Lung (tissue), 11 donors: ENCODE measurements at regions not wholly inside any gene's neighbourhood (a gene's known extent, or its start where the extent isn't known, plus 50 kb on each side); places are given as distances from the start of the nearest gene placed in this dataset.

ENCODE experiments used
- ATAC-seq: fragments of 200-7000 bp; cut with Tn5 transposase; one replicate; pipeline ENCODE4 v1.9.1; 2020; ENCODE audit warnings: moderate number of reproducible peaks; ENCODE audit not compliant: insufficient read depth, low FRiP score
- DNase-seq, 3 donors: peaks; one replicate each; pipeline ENCODE4 v3.0.0-alpha.2; 2013 to 2017
- H3K27ac ChIP-seq, 2 donors: one replicate each; pipeline ENCODE4 v1.5.1; 2013; ENCODE audit warnings: mild to moderate bottlenecking in 2 of 2, moderate library complexity in 2 of 2, control low read depth in 1 of 2, inconsistent platforms in 1 of 2, low read depth in 1 of 2, low read length in 1 of 2
- H3K27me3 ChIP-seq, 3 donors: one replicate each; pipeline ENCODE4 v1.5.1; 2013; ENCODE audit warnings: low read length in 2 of 3; ENCODE audit not compliant: control insufficient read depth in 3 of 3, insufficient read depth in 3 of 3
- H3K36me3 ChIP-seq, 4 donors: one replicate each; pipeline ENCODE4 v1.5.1; 2013; ENCODE audit warnings: low read length in 4 of 4, mild to moderate bottlenecking in 1 of 4, moderate library complexity in 1 of 4; ENCODE audit not compliant: control insufficient read depth in 4 of 4, insufficient read depth in 4 of 4
- H3K4me1 ChIP-seq, 5 donors: one replicate each; pipeline ENCODE4 v1.5.1; 2013; ENCODE audit warnings: low read length in 5 of 5, mild to moderate bottlenecking in 2 of 5, moderate library complexity in 1 of 5; ENCODE audit not compliant: control insufficient read depth in 5 of 5, insufficient read depth in 5 of 5
- H3K4me3 ChIP-seq: one replicate; pipeline ENCODE4 v1.5.1; 2013; ENCODE audit warnings: mild to moderate bottlenecking, control low read depth, moderate library complexity
- H3K9ac ChIP-seq, 2 donors: one replicate each; pipeline ENCODE4 v1.5.1; 2013; ENCODE audit warnings: low read length in 2 of 2, control low read depth in 1 of 2; ENCODE audit not compliant: insufficient read depth in 1 of 2
- H3K9me3 ChIP-seq, 4 donors: one replicate each; pipeline ENCODE4 v1.5.1; 2013; ENCODE audit warnings: low read length in 3 of 4, mild to moderate bottlenecking in 1 of 4, moderate library complexity in 1 of 4; ENCODE audit not compliant: control insufficient read depth in 4 of 4, insufficient read depth in 3 of 4
- WGBS, 2 donors: extraction: QIAGEN DNeasy Blood & Tissue Kit; methylation state at CpG; one replicate each; pipeline ENCODE4 v1.1.7; 2013; 5-methylcytosine and 5-hydroxymethylcytosine counted together
- TF ChIP-seq, protein P1 (sequence below): IDR thresholded peaks from 2 replicates; pipeline ENCODE4 v1.5.1; 2012; ENCODE audit warnings: mild to moderate bottlenecking; ENCODE audit errors: control extremely low read depth, extremely low read depth
- donor health status: control.
- donor health status: control.
- donor health status: Bipolar disorder and iron deficiency.
- donor health status: healthy.
- donor health status: DM: yes; HTN: yes; CAD: no.

DNA sequence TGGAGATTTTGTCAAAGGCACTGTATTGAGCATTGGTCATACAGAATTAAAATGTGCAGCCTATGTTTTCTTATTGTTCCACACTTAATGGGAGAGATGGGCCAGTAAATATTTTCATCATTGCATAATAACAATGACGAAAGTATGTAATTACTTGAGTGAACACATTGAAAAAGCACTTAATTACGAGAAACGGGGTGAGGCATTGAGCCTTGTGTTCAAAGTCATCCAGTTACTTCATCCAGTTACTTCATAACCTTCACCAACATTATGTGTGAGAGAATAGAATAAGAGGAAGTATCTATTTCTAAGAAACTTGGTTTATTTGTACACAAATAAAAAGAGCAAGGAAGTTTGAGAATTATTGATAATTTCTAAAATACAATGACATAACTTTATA is 1427.0 kb downstream of the ADGRL3 start:
- WGBS, 2 donors, result 57 to 72% methylated on average over 3 of the region's 3 CpGs
- Histone ChIP-seq H3K9ac (no peak overlapping the region), H3K9me3 (peaks cover 0 to 2% (median under 1%) of the 10 kb centered on the region in 4 donors), H3K27ac (no peak overlapping the region), H3K27me3 (no peaks in the 10 kb centered on the region), H3K4me3 (no peak overlapping the region), H3K4me1 (no peaks in the 10 kb centered on the region), H3K36me3 (no peaks in the 10 kb centered on the region)
- TF ChIP-seq, protein P1, sequence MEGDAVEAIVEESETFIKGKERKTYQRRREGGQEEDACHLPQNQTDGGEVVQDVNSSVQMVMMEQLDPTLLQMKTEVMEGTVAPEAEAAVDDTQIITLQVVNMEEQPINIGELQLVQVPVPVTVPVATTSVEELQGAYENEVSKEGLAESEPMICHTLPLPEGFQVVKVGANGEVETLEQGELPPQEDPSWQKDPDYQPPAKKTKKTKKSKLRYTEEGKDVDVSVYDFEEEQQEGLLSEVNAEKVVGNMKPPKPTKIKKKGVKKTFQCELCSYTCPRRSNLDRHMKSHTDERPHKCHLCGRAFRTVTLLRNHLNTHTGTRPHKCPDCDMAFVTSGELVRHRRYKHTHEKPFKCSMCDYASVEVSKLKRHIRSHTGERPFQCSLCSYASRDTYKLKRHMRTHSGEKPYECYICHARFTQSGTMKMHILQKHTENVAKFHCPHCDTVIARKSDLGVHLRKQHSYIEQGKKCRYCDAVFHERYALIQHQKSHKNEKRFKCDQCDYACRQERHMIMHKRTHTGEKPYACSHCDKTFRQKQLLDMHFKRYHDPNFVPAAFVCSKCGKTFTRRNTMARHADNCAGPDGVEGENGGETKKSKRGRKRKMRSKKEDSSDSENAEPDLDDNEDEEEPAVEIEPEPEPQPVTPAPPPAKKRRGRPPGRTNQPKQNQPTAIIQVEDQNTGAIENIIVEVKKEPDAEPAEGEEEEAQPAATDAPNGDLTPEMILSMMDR, result no peak
- DNase-seq (peak in 1 of 3 donors; percentile 3), ATAC-seq (no peak)

DNA sequence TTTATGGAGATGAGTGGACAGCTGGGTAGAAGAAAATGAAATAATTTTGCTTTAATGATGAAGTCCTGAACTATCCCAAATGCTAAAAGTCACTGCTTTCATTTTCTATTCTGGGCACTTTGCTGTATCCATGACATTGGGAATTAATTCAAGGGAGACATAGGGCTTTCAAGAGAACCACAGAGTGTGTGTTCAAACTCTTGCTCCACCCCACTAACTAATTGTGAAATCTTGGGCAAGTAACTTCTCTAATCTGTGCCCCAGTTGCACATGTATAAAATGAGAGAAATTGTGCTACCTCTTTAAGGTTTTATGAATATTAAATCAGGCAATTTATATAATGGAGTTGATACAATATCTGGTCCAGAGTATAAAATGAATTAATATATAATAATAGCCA is 1422.0 kb downstream of the ADGRL3 start:
- Histone ChIP-seq H3K4me3 (no peak overlapping the region), H3K36me3 (no peaks in the 10 kb centered on the region), H3K27me3 (no peaks in the 10 kb centered on the region), H3K9ac (no peak overlapping the region), H3K4me1 (no peaks in the 10 kb centered on the region), H3K27ac (no peak overlapping the region), H3K9me3 (no peaks in the 10 kb centered on the region)
- DNase-seq, result no peak
- TF ChIP-seq, protein P1, result no peak
- ATAC-seq, result no peak

DNA sequence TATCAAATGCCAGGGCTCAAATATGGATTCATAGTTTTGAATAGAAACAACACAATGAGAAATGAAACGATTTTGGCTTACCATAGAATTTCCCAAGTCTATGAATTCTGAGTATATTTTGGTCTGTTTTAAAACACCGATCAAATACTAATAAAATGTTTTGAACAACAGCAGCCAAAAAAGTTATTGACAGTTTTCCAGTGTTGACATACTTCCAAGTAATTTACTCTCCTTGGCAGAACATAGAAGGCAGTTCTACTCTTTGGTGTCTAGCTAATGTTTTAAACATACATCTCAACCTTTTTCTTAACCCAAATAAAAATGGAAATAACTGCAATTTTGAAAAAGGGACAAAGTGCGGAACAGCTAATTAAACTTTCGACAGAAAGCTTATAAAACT is 1419.8 kb downstream of the ADGRL3 start:
- WGBS, 2 donors, result 86 to 89% methylated on average over 4 of the region's 4 CpGs
- Histone ChIP-seq H3K27ac (no peak overlapping the region), H3K27me3 (no peaks in the 10 kb centered on the region), H3K4me3 (no peak overlapping the region), H3K9me3 (no peaks in the 10 kb centered on the region), H3K36me3 (no peaks in the 10 kb centered on the region), H3K4me1 (no peaks in the 10 kb centered on the region), H3K9ac (no peak overlapping the region)
- ATAC-seq (no peak), DNase-seq (no peak)
- TF ChIP-seq, protein P1, result no peak

DNA sequence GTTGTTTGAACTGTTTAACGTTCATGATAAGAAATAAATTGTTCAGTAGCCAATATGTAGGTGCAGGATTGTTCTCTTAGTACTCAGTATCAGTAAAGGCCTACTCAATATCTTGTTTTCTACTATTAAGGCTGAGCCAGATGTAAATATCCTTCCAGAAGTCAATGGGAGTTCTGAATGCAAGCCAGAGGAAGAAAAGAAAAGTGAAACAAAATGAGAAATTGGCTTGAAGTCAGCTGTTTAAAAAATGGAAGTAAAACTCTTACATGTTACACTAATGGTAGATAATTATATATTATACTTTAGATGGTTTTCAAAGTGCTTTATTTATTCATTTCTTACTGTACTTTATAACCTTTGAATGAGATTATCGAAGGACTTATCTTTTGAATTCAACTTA is 1417.9 kb downstream of the ADGRL3 start:
- no peaks in the 10 kb centered on the region for H3K9me3 ChIP-seq
- TF ChIP-seq, protein P1, result no peak
- H3K27me3 ChIP-seq, result no peaks in the 10 kb centered on the region
- no peak overlapping the region for H3K9ac ChIP-seq
- no peak overlapping the region for H3K4me3 ChIP-seq
- DNase-seq, result peak in 1 of 3 donors; percentile 25
- no peaks in the 10 kb centered on the region for H3K36me3 ChIP-seq
- no peak overlapping the region for H3K27ac ChIP-seq
- 74 to 80% methylated on average over 2 of the region's 2 CpGs for WGBS, 2 donors
- ATAC-seq, result no peak
- no peaks in the 10 kb centered on the region for H3K4me1 ChIP-seq
